Astrocyte (in vitro differentiated cells and primary cell): ENCODE measurements at regions not wholly inside any gene's neighbourhood (a gene's known extent, or its start where the extent isn't known, plus 50 kb on each side); places are given as distances from the start of the nearest gene placed in this dataset.

Source experiments
- DNase-seq: peaks from one replicate; pipeline ENCODE4 v3.0.0-alpha.2; 2010; ENCODE audit warnings: low read depth
- FAIRE-seq: peaks from 2 replicates; lab custom pipeline; 2011; peaks lifted over from hg19 to GRCh38; lab: Jason Lieb, UNC
- H2AFZ ChIP-seq: 2 replicates; pipeline ENCODE4 v1.6.0; 2012; ENCODE audit warnings: low read depth, low read length, inconsistent platforms
- H3K27ac ChIP-seq: 2 replicates; pipeline ENCODE4 v1.5.1; 2011; ENCODE audit warnings: low read depth, low read length, inconsistent platforms
- H3K27me3 ChIP-seq: 2 replicates; pipeline ENCODE4 v1.6.0; 2011; ENCODE audit warnings: low read length, inconsistent platforms; ENCODE audit not compliant: insufficient read depth
- H3K36me3 ChIP-seq: 2 replicates; pipeline ENCODE4 v1.5.1; 2011; ENCODE audit warnings: low read length, inconsistent platforms; ENCODE audit not compliant: insufficient read depth
- H3K4me1 ChIP-seq: 2 replicates; pipeline ENCODE4 v1.5.1; 2011; ENCODE audit warnings: low read length, inconsistent platforms; ENCODE audit not compliant: insufficient read depth
- H3K4me2 ChIP-seq: 2 replicates; pipeline ENCODE4 v1.6.0; 2012; ENCODE audit warnings: low read length, inconsistent platforms
- H3K4me3 ChIP-seq: 2 replicates; pipeline ENCODE4 v1.5.1; 2011; ENCODE audit warnings: low read depth, mild to moderate bottlenecking, low read length, inconsistent platforms; ENCODE audit not compliant: insufficient read depth
- H3K79me2 ChIP-seq: 2 replicates; pipeline ENCODE4 v1.6.0; 2012; ENCODE audit warnings: mild to moderate bottlenecking, low read length, inconsistent platforms; ENCODE audit not compliant: insufficient read depth
- H3K9ac ChIP-seq: 2 replicates; pipeline ENCODE4 v1.6.0; 2012; ENCODE audit warnings: mild to moderate bottlenecking, low read length, inconsistent platforms
- H3K9me3 ChIP-seq: 2 replicates; pipeline ENCODE4 v1.5.1; 2012; ENCODE audit warnings: low read depth, mild to moderate bottlenecking, low read length, inconsistent platforms; ENCODE audit not compliant: insufficient read depth
- H4K20me1 ChIP-seq: 2 replicates; pipeline ENCODE4 v1.6.0; 2012; ENCODE audit warnings: low read length, inconsistent platforms; ENCODE audit not compliant: insufficient read depth
- H3K27ac Mint-ChIP-seq: one replicate; pipeline ENCODE4 v1.8.0; 2021; ENCODE audit warnings: mild to moderate bottlenecking, mixed read lengths; ENCODE audit not compliant: unreplicated experiment
- H3K27me3 Mint-ChIP-seq: one replicate; pipeline ENCODE4 v1.8.0; 2021; ENCODE audit warnings: low read depth, mixed read lengths; ENCODE audit not compliant: unreplicated experiment
- H3K36me3 Mint-ChIP-seq: one replicate; pipeline ENCODE4 v1.8.0; 2021; ENCODE audit warnings: low read depth, mixed read lengths; ENCODE audit not compliant: unreplicated experiment
- H3K4me1 Mint-ChIP-seq: one replicate; pipeline ENCODE4 v1.8.0; 2021; ENCODE audit warnings: low read depth, mixed read lengths; ENCODE audit not compliant: unreplicated experiment
- H3K4me3 Mint-ChIP-seq: one replicate; pipeline ENCODE4 v1.8.0; 2021; ENCODE audit warnings: mild to moderate bottlenecking, moderate library complexity, mixed read lengths; ENCODE audit not compliant: unreplicated experiment
- H3K9me3 Mint-ChIP-seq: one replicate; pipeline ENCODE4 v1.8.0; 2021; ENCODE audit warnings: mild to moderate bottlenecking, mixed read lengths; ENCODE audit not compliant: unreplicated experiment
- CTCF ChIP-seq: IDR thresholded peaks from 2 replicates; pipeline ENCODE4 v1.5.1; 2011; ENCODE audit warnings: low read depth, mild to moderate bottlenecking, inconsistent platforms, low read length, moderate library complexity; ENCODE audit not compliant: insufficient read depth
- EZH2 ChIP-seq: IDR thresholded peaks from 2 replicates; pipeline ENCODE4 v1.6.1; 2012; ENCODE audit warnings: mild to moderate bottlenecking, low read length, inconsistent platforms; ENCODE audit not compliant: insufficient read depth

DNA sequence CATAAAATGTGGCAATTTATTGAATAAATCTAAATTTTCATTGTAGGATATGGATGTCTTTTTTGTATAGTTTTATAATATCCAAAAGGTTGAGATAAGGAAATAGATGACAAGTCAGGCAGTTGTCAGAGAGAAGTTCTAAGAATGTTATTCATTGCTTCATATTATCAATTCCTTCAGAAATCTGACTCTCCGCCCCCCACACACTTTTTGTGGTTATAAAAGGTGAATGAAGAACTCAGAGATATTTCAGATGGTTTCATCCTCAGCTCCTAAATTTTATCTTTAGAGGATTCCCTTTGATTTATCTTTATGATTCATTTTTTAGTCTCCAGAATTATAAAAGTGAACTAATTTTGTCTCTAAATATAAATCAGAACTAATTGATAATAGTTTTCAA, 136.1 kb upstream of the NOX3 start:
- Histone ChIP-seq H3K27me3 (no peaks in the 10 kb centered on the region), H3K79me2 (no peaks in the 10 kb centered on the region), H2AFZ (no peak overlapping the region), H3K4me2 (no peak overlapping the region), H3K4me3 (no peak overlapping the region), H3K9me3 (no peaks in the 10 kb centered on the region), H3K27ac (no peak overlapping the region), H3K4me1 (no peaks in the 10 kb centered on the region), H4K20me1 (no peaks in the 10 kb centered on the region), H3K36me3 (no peaks in the 10 kb centered on the region), H3K9ac (no peak overlapping the region)
- DNase-seq (no peak), FAIRE-seq (no peak)
- H3K27me3 Mint-ChIP-seq = no peaks in the 10 kb centered on the region
- H3K9me3 Mint-ChIP-seq = peaks cover 3% of the 10 kb centered on the region
- no peaks in the 10 kb centered on the region for H3K4me1 Mint-ChIP-seq
- H3K27ac Mint-ChIP-seq = no peak overlapping the region
- no peak overlapping the region for H3K4me3 Mint-ChIP-seq
- no peaks in the 10 kb centered on the region for H3K36me3 Mint-ChIP-seq
- TF ChIP-seq EZH2 = no peak
- TF ChIP-seq CTCF = no peak

- H2AFZ ChIP-seq = no peak overlapping the region
- DNase-seq (no peak), FAIRE-seq (no peak)
- no peaks in the 10 kb centered on the region for H3K4me1 ChIP-seq
- Mint-ChIP-seq H3K27me3 (no peaks in the 10 kb centered on the region), H3K27ac (no peak overlapping the region), H3K9me3 (peaks cover 3% of the 10 kb centered on the region), H3K36me3 (no peaks in the 10 kb centered on the region), H3K4me1 (no peaks in the 10 kb centered on the region), H3K4me3 (no peak overlapping the region)
- H3K9ac ChIP-seq = no peak overlapping the region
- TF ChIP-seq CTCF = no peak
- no peak for TF ChIP-seq EZH2
- H4K20me1 ChIP-seq = no peaks in the 10 kb centered on the region
- H3K27ac ChIP-seq = no peak overlapping the region
- H3K27me3 ChIP-seq = no peaks in the 10 kb centered on the region
- H3K79me2 ChIP-seq = no peaks in the 10 kb centered on the region
- no peak overlapping the region for H3K4me3 ChIP-seq
- H3K9me3 ChIP-seq = no peaks in the 10 kb centered on the region
- no peak overlapping the region for H3K4me2 ChIP-seq
- no peaks in the 10 kb centered on the region for H3K36me3 ChIP-seq
These were observed 133.6 kb upstream of the NOX3 start for GRCh38 chr6:155589190-155589589.

DNA sequence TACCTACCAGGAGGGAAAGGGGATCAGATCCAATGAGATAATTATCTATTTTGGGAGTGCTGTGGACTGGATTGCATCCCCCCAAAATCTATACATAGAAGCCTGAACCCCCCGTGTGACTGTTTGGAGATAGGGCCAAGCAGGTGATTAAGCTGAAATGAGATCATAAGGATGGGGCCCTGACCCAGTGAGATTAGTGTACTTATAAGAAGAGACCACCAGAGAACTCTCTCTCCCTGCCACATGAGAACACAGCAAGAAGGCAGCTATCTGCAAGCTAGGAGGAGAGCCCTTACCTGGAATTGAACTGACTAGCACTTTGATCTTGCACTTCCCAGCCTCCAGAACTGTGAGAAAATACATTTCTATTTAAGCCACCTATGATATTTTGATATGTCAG, 132.2 kb upstream of the NOX3 start:
- TF ChIP-seq EZH2 = no peak
- no peak for TF ChIP-seq CTCF
- Histone ChIP-seq H3K27me3 (no peaks in the 10 kb centered on the region), H3K9me3 (no peaks in the 10 kb centered on the region), H3K4me3 (no peak overlapping the region), H2AFZ (no peak overlapping the region), H3K4me1 (no peaks in the 10 kb centered on the region), H3K79me2 (no peaks in the 10 kb centered on the region), H4K20me1 (no peaks in the 10 kb centered on the region), H3K27ac (no peak overlapping the region), H3K4me2 (no peak overlapping the region), H3K9ac (no peak overlapping the region), H3K36me3 (no peaks in the 10 kb centered on the region)
- no peak for FAIRE-seq
- Mint-ChIP-seq H3K27ac (no peak overlapping the region), H3K9me3 (peaks cover 3% of the 10 kb centered on the region), H3K4me3 (no peak overlapping the region), H3K4me1 (no peaks in the 10 kb centered on the region), H3K27me3 (no peaks in the 10 kb centered on the region), H3K36me3 (no peaks in the 10 kb centered on the region)
- DNase-seq = no peak
